GM06990 (cell line): ENCODE measurements at regions not wholly inside any gene's neighbourhood (a gene's known extent, or its start where the extent isn't known, plus 50 kb on each side); places are given as distances from the start of the nearest gene placed in this dataset.

ENCODE experiments used
- DNase-seq: peaks from one replicate; pipeline ENCODE4 v3.0.0-alpha.2; 2011; ENCODE audit not compliant: insufficient read length; ENCODE audit errors: extremely low read depth
- H3K27me3 ChIP-seq: replicated peaks from 2 replicates; pipeline ENCODE4 v1.6.0; 2011; ENCODE audit warnings: low read length; ENCODE audit not compliant: control insufficient read depth, insufficient read depth
- H3K36me3 ChIP-seq: 2 replicates; pipeline ENCODE4 v1.5.1; 2011; ENCODE audit warnings: low read length; ENCODE audit not compliant: control insufficient read depth, insufficient read depth
- H3K4me3 ChIP-seq: replicated peaks from 2 replicates; pipeline ENCODE4 v1.5.1; 2011; ENCODE audit warnings: low read depth, mild to moderate bottlenecking, control low read depth, low read length
- TF ChIP-seq, protein P1 (sequence below): IDR thresholded peaks from 2 replicates; pipeline ENCODE4 v1.5.1; 2011; ENCODE audit warnings: low read length, control low read depth, mild to moderate bottlenecking, inconsistent platforms; ENCODE audit not compliant: insufficient read depth, poor library complexity, severe bottlenecking

DNA sequence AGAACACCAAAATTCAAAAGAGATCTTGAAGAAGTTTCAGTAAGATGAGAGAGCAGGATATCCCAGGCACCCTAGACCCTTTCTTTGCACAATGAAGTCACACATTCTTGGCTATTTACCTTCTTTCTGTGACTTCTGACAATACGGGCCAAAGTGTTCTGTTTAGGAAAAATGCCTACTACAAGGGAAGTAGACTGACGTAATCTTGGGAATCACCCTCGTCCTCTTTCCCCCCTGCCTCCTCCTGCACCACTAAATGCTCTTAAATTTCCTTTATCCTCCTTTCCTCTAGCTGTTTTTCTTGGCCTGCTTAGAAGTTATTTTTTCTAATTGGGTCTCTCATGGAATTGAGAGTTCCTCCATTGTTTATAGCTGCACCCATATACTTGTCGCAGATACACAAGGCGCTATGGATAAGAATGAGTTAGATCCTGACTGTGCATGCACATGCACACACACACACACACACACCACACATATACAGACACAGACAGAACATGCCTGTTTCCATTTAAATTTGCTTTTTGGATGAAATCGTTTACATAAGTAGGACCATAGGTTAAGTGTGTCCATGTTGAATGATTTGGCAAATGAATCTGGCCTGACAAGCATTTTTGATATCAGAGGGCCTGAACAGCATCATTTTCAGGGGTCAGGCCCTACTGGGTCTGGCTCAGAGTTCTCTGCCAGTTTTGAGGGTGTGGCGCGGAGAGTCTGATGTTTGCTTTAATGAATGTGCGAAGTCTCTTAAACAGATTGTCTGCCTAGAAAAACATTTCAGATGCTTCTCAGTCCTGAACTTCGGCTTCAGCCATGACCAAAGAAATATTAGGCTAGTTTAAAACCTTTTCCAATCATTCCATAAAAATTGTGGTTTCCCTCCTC, 131.9 kb upstream of the NT5C1B start:
- no peaks in the 10 kb centered on the region for H3K27me3 ChIP-seq
- no peaks in the 10 kb centered on the region for H3K36me3 ChIP-seq
- DNase-seq = no peak
- TF ChIP-seq, protein P1, sequence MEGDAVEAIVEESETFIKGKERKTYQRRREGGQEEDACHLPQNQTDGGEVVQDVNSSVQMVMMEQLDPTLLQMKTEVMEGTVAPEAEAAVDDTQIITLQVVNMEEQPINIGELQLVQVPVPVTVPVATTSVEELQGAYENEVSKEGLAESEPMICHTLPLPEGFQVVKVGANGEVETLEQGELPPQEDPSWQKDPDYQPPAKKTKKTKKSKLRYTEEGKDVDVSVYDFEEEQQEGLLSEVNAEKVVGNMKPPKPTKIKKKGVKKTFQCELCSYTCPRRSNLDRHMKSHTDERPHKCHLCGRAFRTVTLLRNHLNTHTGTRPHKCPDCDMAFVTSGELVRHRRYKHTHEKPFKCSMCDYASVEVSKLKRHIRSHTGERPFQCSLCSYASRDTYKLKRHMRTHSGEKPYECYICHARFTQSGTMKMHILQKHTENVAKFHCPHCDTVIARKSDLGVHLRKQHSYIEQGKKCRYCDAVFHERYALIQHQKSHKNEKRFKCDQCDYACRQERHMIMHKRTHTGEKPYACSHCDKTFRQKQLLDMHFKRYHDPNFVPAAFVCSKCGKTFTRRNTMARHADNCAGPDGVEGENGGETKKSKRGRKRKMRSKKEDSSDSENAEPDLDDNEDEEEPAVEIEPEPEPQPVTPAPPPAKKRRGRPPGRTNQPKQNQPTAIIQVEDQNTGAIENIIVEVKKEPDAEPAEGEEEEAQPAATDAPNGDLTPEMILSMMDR = no peak
- no peak overlapping the region for H3K4me3 ChIP-seq

DNA sequence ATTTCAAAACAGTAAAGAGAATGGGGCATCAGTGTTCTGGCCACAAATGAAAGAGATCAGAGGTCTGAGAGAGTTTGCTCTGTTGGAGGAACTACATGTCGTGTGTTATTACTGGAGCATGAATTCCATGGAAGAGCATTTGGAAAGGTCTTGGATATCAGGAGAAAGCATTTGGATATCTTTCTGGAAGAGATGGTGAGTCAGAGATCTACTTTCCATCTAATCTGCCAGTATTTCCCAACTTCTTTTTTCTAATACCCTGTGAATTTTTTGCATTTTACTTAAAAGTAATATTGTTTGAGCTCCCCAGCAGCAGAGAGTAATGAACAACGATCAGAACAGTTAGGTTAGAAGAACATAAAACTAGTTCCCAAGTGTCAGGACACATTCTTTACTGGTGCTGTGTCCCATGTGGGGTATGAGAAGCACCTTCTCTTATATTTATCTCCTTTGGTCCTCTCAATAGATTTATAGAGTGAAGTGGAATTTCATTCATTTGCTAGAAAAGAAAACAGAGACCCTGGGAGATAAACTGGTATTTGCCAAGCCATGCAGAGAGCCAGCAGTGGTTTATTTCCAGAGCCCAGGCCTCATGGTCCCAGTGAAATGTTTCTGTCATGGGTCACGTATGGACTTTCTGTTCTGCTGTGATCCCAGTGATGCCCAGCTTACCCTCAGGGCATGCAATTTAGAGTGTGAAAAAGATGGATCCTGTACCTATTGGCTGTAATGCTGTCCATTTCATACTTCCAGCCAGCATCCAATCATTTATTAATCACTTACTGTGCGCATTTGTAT, 130.8 kb upstream of the NT5C1B start:
- TF ChIP-seq, protein P1 = no peak
- Histone ChIP-seq H3K27me3 (no peaks in the 10 kb centered on the region), H3K36me3 (no peaks in the 10 kb centered on the region), H3K4me3 (no peak overlapping the region)
- no peak for DNase-seq

DNA sequence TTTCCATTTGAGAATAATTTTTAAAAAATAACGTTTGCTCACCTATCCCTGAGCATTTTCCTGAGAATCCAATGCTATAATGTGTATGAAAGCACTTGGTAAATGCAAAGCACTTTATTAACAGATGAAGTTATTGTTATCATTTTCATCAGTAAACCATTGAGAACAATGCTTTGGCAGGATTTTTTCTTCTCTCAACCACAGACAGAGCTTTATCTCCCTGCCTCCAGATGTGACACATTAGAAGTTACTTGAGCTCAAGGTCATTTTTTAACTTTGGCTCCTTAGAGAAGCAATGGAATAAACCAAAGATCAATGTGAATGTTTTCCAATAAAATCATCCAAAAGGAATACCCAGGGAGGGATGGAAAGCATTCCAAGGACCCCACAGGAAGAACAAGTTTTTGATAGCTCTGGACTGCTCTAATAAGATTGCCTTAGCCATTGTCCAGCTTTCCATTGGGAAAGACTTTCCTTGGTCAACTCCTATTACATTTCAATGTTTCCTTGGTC, 118.9 kb upstream of the NT5C1B start:
- Histone ChIP-seq H3K36me3 (no peaks in the 10 kb centered on the region), H3K27me3 (no peaks in the 10 kb centered on the region), H3K4me3 (no peak overlapping the region)
- TF ChIP-seq, protein P1 = no peak
- DNase-seq = no peak

DNA sequence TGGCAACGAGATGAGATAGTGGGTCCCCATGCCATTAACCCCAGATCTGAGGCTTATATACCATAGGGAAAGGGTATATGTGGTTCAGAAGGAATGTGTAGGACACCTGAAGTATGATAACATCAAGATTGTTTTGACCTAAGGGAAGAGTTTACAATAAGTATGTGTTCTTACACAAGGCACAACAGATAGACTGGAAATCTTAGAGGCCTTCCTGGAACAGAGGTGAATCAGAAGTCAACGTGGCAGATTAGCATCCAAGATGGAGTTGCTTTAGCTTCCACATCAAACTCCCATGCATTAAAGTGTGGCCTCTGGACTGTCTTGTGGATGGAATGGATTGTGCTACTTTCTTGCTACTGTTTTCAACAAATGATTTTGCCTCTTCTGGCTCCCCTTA, 116.6 kb upstream of the NT5C1B start:
- TF ChIP-seq, protein P1 = no peak
- no peak overlapping the region for H3K4me3 ChIP-seq
- H3K27me3 ChIP-seq = no peaks in the 10 kb centered on the region
- no peaks in the 10 kb centered on the region for H3K36me3 ChIP-seq
- no peak for DNase-seq

DNA sequence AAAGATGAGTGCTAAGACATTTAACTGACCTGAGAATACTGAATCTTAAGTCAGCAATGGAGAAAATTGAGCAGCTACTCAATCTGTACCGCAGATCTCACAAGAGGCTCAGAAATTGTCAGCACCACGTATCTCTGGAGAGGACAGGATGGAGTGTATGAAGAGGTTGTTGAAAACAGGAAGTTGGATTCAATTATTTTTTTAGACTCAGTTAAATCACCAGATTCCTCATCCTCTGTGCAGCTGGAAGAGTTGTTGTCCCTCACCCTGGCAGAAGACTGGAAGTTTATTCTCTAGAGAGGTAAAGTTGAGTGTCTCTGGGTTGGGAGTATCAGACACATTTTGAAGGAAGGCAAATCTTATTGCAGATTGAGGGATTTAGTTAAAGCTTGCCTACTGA, 114.9 kb upstream of the NT5C1B start:
- Histone ChIP-seq H3K27me3 (no peaks in the 10 kb centered on the region), H3K4me3 (no peak overlapping the region), H3K36me3 (no peaks in the 10 kb centered on the region)
- TF ChIP-seq, protein P1 = no peak
- no peak for DNase-seq
